Endothelial cell of hepatic sinusoid (primary cell): ENCODE measurements at regions not wholly inside any gene's neighbourhood (a gene's known extent, or its start where the extent isn't known, plus 50 kb on each side); places are given as distances from the start of the nearest gene placed in this dataset.
"Not testable (repeated sequence)": the region's sequence is repeated elsewhere in the genome, so short reads cannot be mapped to it uniquely, and the experiment has no call there.

Experiments used
- in situ Hi-C: cut with HindIII; loops from 2 replicates; pipeline ENCODE4 v1.10.0; 2017; ENCODE audit warnings: low sequenced_read_pairs

- in situ Hi-C loops: no loop called here
Measured at GRCh38 chr1:182331387-182331786, 60.2 kb downstream of the GLUL start.

GRCh38 chr1:182330303-182330702 lies 61.3 kb downstream of the GLUL start:
- in situ Hi-C loops: no loop called here

GRCh38 chr1:182329471-182329870 lies 62.1 kb downstream of the GLUL start:
- in situ Hi-C loops: no loop called here

GRCh38 chr1:182328591-182328990 lies 63.0 kb downstream of the GLUL start:
- in situ Hi-C loops: no loop called here

- in situ Hi-C loops: no loop called here
Measured at GRCh38 chr1:182325339-182325738, 66.3 kb downstream of the GLUL start.

- in situ Hi-C loops: not testable (repeated sequence)
Measured at GRCh38 chr1:182321532-182321931, 70.1 kb downstream of the GLUL start.

- in situ Hi-C loops: no loop called here
Measured at GRCh38 chr1:182317611-182318161, 73.9 kb downstream of the GLUL start.

- in situ Hi-C loops: not testable (repeated sequence)
Measured at GRCh38 chr1:182316454-182316853, 75.1 kb downstream of the GLUL start.

- in situ Hi-C loops: no loop called here
Measured at GRCh38 chr1:182315167-182315556, 76.4 kb downstream of the GLUL start.

- in situ Hi-C loops: no loop called here
Measured at GRCh38 chr1:182309631-182310351, 81.8 kb downstream of the GLUL start.

- in situ Hi-C loops: no loop called here
Measured at GRCh38 chr1:182308826-182309225, 82.8 kb downstream of the GLUL start.

- in situ Hi-C loops: not testable (repeated sequence)
Measured at GRCh38 chr1:182307486-182307885, 84.1 kb downstream of the GLUL start.

- in situ Hi-C loops: no loop called here
Measured at GRCh38 chr1:182305861-182306260, 85.7 kb downstream of the GLUL start.

GRCh38 chr1:182304627-182305026 lies 87.0 kb downstream of the GLUL start:
- in situ Hi-C loops: no loop called here

- in situ Hi-C loops: no loop called here
Measured at GRCh38 chr1:182304218-182304617, 87.4 kb downstream of the GLUL start.

GRCh38 chr1:182303778-182304177 lies 87.8 kb downstream of the GLUL start:
- in situ Hi-C loops: no loop called here

- in situ Hi-C loops: no loop called here
Measured at GRCh38 chr1:182301467-182302198, 90.0 kb downstream of the GLUL start.

- in situ Hi-C loops: no loop called here
Measured at GRCh38 chr1:182301026-182301436, 90.6 kb downstream of the GLUL start.

GRCh38 chr1:182299728-182300616 lies 91.6 kb downstream of the GLUL start:
- in situ Hi-C loops: no loop called here

GRCh38 chr1:182299054-182299727 lies 92.4 kb downstream of the GLUL start:
- in situ Hi-C loops: not testable (repeated sequence)

GRCh38 chr1:182297335-182297734 lies 94.3 kb downstream of the GLUL start:
- in situ Hi-C loops: no loop called here
